IPS-NIHi11 (cell line): ENCODE measurements at regions not wholly inside any gene's neighbourhood (a gene's known extent, or its start where the extent isn't known, plus 50 kb on each side); places are given as distances from the start of the nearest gene placed in this dataset.
"Not testable (repeated sequence)": the region's sequence is repeated elsewhere in the genome, so short reads cannot be mapped to it uniquely, and the experiment has no call there.

Experiments
- DNase-seq: peaks from one replicate; pipeline ENCODE4 v3.0.0; 2012; ENCODE audit warnings: mixed read lengths, low spot score

DNA sequence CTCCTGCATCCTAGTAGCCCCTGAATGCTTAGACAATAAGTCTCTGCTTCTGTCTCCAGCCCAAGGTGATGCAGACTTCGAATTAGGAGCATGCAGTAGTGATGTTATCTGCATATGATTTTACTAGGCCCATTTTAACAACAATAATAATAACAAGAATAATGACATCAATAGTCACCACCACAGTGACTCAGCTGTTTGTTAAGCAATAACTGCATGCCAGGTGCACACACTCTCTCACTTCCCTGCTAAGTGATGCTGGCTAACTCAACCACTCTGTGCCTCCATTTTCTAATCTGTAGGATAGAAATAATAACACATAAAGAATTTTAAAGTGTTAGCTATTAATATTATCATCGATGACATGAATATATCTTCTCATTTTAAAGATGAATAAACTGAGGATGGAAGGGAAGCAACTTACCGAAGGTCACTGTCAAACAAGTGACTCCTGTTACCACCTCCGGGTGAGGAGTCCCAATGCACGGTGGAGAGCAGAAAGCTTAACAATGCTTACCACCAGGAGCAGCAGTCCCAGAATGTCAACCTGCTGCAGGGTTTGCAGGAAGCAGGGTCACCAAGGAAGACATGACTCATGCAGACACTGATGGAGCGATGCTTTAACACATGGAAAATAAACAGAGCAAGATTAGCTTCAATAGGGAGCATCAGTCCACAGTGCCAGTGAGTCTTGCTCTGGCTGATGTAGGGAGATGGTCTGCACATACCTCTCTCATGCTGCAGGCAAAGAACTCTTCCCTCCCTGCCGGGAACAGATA lies 290.2 kb downstream of the SPATA17 start:
- DNase-seq, result no peak

DNA sequence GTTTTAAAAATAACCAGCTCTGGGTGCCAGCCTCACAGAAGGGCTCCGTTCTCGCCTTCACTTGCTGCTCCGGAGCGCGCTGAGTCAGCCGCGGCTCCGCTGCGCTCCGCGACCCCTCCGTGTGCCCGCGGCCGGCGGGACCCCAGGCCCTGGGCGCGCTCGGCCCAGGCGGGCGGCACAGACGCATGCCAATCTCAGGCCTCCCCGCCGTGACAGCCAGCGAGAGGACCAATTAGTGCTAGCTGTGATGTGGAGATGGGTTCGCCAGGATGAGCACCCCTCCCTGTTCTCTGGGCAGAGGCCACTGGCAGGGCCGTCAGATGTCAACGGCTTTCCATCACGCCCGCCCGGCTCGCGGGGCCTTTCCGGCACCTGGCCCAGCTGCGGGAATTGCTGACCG lies 293.8 kb downstream of the SPATA17 start:
- DNase-seq, result peak; percentile 47

- DNase-seq, result no peak
Measured at GRCh38 chr1:217929213-217929885, 298.2 kb downstream of the SPATA17 start.

GRCh38 chr1:217943361-217943760 lies 312.2 kb downstream of the SPATA17 start:
- DNase-seq, result no peak

DNA sequence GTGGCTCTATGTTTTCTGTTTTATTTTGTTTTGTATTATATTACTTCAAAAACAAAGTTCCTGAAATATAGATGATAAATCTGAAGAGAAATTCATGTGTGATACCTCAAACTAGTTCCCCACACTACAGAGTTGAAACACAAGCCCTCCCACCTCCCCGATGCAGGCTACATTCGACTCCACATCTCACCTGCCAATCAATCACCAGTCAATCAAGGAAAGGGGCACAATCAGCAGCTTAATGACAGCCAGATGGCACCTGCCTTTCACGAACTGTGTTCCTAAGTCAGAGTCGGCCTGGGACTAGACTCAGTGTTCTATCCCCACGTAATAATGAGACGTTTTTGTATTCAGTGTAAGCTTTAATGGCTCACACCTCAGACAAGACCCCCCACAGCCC lies 313.4 kb downstream of the SPATA17 start:
- DNase-seq, result no peak

DNA sequence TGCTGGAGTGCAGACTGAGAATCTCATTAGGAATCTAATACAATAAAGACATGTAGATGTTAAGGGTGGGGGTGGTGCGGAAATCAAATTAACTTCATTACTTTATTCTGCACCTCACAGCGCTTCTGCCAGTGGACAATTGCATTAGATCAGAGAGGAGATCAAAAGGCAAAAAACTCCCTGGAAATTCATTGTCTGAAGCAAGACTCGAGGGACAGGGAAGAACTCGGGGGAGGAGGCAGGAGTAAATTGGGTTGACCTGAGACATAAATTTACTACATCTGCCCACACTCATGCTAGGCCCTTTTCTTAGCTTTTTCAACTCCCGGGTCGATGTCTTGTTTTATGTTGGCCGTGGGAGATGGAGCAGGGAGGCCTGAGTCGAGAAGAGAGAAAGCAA lies 315.4 kb downstream of the SPATA17 start:
- no peak for DNase-seq

- no peak for DNase-seq
Measured at GRCh38 chr1:217948741-217949140, 317.6 kb downstream of the SPATA17 start.

DNA sequence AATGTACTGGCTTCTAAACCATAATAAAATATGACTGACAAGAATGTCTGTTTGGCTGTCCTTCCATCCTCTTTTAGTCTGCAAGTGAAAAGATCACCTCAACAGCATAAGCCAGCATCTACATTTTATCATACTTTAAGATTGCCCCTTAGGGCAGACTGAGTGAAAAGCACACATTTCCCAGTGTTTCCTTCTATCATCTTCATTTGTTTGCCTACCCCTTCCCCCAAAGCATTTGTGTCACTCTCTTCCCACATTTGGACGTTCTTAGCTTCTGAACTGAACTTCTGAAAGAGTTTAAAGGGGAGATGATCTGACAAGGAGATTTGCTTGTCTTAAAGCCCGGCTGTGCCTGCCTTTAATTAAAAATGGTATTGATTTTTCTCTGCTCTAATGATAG lies 322.2 kb downstream of the SPATA17 start:
- no peak for DNase-seq

- DNase-seq, result no peak
Measured at GRCh38 chr1:217953922-217954321, 322.8 kb downstream of the SPATA17 start.

- DNase-seq, result no peak
Measured at GRCh38 chr1:217955723-217956122, 324.6 kb downstream of the SPATA17 start.

DNA sequence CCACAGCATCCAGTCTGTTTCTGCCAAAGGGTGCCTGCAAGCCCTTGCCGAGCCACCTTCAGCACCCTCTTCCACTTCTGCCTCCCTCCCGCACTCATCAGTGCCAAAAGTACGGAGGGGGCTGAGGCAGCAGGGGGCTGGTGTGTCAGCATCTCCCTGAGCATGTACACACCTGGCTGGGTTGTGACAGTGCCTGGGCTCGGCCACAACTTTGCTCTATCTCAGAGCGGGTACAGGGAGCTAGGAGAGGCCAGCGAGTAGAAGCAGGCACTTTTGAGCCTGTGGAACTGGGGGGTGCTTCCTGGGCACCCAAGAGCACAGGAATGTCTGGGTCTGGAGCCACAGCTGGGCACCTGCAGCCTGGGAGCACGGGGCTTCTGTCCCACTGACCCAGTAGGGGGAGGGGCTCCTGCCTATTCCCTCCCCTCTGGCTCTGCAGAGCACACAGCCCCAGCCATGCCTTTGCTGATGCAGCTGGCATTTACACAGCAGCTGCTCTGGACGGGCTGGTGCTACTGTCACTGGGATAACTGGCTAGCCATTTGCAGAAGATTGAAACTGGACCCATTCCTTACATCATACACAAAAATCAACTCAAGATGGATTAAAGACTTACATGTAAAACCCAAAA lies 319.8 kb upstream of the RRP15 start:
- no peak for DNase-seq

DNA sequence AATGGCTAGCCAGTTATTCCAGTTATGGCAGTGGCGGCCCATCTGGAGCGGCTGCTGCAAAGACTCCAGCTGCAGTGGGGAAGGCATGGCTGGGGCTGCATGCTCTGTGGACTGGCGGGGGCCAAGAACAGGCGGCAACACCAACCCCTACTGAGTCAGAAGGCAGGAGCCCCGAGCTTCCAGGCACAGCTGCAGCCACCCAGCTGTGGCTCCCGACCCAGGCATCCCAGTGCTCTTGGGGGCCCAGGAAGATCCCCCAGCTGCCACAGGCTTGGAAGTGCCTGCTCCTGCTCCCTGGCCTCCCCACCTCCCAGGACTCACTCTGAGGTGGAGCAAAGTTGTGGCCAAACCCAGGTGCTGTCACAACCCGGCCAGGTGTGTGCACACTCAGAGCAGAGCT lies 317.0 kb upstream of the RRP15 start:
- no peak for DNase-seq

DNA sequence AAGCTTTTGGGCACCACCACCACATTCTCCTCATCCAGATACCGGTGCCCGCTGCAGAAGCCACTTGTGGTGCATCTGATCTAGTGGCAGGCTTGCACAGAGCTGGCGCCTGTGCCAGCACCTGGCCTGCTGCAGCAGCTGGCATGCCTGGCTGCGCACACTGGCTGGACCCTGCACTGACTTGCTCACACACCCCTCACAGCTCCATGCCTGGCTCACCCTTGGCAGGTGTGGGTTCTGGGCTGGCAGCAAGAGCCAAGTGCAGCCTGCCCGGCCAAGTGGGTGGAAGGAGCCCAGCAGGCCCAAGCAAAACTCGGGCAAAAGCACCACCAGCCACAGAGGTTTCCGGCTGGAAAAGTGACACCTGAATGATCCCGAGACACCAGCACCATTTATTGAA lies 315.7 kb upstream of the RRP15 start:
- DNase-seq, result no peak

DNA sequence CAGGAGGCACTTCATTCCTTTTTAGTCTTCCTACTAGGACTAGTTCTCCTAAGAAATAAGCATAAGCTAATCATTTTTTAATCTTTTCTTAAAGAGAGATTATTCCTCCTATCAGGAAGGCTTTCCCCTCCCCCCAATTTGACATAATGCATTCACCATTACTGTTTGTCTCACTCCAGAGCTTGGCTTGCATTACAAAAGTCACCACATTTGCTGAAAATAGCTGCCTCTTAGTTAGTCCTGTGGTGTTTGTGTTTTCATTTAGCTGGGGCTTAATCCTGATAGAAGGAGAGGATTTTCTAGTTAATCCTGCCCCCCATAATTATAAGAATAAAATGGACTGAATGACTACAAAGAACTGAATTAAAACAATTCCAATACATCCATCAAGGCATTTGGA lies 307.1 kb upstream of the RRP15 start:
- no peak for DNase-seq

DNA sequence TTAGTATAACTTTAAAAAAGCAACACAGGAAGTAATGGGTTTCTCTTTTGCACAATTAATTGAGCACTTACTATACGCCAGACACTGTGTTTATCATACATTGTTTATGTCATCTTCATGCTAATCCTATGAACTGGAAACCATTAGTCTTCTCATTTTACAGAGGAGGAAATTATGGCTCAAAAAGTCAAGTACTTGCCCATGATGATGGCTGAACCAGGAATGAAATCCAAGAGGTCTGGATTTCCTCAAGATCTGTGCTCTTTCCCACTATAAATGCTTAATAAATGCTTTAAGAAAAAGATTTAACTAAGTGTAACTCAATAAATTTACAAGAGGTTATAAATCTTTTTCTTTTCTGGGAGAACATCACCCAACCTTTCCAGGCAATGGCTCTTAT lies 303.7 kb upstream of the RRP15 start:
- no peak for DNase-seq

DNA sequence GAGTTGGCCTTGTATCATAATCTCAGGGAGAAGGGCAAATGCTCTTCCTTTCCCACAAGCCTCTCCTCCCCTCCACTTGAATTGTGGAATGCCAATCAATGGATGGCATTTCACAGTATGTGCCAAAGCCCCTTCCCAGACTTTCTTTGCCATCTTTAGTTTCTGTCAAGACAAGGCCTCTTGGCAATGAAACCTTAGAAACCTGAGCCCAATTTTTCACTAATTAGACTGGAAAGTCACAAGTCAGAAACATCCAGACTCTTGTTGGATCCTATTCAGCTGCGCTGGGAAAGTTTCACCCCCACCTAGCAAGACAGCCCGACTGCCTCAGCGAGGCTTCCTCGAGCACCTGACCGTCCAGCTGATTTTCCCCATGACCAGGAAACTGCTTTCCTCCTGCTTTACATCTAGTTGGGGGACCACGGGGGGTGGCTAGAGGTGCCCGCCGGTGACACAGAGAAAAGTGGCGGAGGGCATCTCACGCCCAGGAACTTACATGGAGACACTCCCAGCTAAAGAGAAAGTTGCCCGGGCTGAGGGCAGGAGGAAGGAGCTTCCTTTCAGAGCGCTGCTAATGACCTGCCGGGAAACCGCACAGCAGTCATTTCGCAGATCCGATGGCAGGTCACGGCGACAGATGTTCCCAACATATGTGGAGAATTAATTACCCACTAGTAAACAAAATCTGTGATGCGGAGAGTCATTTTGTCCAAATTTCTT lies 302.6 kb upstream of the RRP15 start:
- no peak for DNase-seq

DNA sequence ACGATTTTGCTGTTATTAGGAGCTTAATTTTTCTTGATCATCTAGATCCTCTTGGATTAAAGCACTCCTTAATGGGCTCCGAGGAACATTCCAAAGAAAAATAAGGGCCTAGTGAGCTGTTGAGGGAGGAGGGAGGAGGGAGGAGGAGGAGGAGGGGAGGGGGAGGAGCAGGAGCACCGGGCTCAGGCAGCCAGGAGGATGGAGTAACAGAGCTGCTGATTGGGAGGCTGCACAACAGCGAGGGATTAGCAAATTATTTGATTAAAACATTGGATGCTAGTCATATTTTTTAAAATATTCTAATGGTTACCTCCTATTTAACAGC lies 302.1 kb upstream of the RRP15 start:
- DNase-seq, result peak; percentile 16

DNA sequence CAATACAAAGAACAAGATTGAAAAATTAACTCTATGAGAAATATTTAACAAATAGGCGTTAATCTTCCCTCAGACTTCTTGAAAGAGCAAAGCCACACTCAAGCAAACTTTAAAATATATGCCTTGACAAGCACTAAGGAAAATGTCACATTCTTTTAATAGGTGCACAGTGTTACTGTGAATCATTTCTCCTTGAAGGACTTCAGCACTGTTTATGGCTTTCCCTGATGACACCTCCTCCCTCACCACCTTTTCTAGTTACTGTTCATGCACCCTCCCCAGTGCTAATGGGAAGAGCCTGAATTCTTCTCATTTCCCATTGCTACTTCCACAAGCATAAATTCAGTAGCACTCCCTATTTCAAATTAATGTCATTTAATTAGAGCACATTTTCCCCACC lies 299.5 kb upstream of the RRP15 start:
- no peak for DNase-seq

DNA sequence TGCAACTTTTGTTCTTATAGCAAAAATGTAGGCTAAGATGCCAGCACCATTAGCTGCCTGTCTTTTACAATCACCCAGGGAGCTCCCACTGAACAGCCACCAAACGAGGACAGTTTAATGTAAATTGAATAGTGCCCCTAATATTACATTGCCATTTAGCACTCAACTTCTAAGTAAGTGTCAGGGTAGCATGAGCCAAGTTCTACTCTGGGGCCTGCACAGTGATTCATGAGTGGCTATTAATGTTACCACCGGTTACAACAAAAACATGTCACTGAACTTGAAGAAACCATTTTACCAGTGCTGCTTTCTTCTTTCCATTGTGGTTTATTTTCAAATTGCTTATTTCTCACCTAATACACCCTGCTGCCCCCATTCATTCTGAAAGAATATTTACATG lies 295.6 kb upstream of the RRP15 start:
- DNase-seq, result no peak

DNA sequence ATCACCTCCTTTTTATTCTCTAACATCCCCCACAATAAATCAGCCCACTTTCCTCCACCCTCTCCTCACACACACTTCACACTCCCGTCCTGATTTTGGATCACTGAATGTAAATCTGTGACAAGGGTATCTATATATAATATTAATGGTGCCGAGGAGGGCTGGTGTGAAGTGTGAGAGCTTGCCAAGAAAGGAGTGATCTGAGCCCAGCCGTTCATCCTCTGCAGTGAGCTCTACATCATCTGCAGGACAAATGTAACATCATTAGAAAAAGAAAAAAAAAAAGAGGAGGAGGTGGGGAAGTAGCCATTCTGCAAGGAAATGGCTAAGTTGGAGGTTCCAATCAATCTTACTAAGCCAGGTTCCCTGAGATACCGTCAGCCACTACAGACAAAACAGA lies 291.7 kb upstream of the RRP15 start:
- DNase-seq, result no peak

DNA sequence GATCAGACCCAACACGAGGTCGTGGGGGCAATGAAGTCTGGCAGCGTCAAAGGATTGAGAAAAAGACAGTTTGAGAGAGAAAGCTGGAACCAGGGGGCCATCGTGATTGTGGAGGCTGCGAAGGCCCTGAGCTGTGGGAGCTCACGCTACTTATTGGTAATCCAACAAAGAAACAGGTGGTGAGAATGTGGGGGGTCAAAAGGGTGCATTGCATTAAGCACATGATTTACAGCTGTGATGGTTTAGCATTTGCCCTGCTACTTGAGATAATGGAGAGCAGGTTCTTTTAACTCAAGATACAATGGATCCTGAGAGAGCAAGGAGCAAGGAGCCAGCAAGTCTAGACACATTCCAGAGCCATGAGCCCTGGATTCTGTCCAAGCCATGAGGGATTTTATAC lies 276.8 kb upstream of the RRP15 start:
- DNase-seq, result not testable (repeated sequence)

GRCh38 chr1:218015106-218015505 lies 270.0 kb upstream of the RRP15 start:
- not testable (repeated sequence) for DNase-seq

DNA sequence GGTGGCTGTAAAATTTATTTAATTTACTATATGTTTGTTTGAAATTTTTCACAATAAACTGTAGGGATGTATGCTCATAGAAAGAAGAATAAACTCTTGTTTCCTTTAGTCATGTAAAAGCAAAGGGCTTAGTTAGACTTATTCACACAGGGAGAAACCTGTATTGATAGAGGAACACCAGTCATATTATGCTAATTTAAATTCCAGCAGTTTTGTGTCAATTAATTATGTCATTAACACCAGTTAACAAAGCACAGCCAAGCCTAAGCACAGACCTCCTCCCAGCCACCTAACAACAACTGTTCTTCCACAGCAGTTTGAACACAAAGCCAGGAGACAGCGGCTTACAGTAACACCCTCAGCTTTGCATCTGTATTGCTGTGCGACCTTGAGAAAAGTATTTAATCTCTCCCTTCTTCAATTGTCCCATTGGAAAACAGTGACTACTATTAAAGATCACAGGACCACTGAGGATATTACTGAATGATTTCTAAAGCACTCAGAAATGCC lies 260.8 kb upstream of the RRP15 start:
- no peak for DNase-seq
